Muscle layer of colon (tissue), 2 donors: ENCODE measurements at regions not wholly inside any gene's neighbourhood (a gene's known extent, or its start where the extent isn't known, plus 50 kb on each side); places are given as distances from the start of the nearest gene placed in this dataset.
A peak's percentile ranks its signal among the peaks of the same experiment; 100 is the strongest.

Experiments
- H3K27ac ChIP-seq: one replicate; pipeline ENCODE4 v1.7.0; 2013; ENCODE audit warnings: low read depth, mild to moderate bottlenecking, low read length, moderate library complexity
- H3K27me3 ChIP-seq, 2 donors: one replicate each; pipeline ENCODE4 v1.7.0; 2013; ENCODE audit warnings: low read length in 2 of 2, mild to moderate bottlenecking in 2 of 2; ENCODE audit not compliant: insufficient read depth in 2 of 2, control insufficient read depth in 1 of 2
- H3K36me3 ChIP-seq: one replicate; pipeline ENCODE4 v1.7.0; 2013; ENCODE audit warnings: mild to moderate bottlenecking, low read length; ENCODE audit not compliant: insufficient read depth
- H3K4me1 ChIP-seq: one replicate; pipeline ENCODE4 v1.7.0; 2013; ENCODE audit warnings: mild to moderate bottlenecking, low read length; ENCODE audit not compliant: insufficient read depth
- H3K4me3 ChIP-seq, 2 donors: one replicate each; pipeline ENCODE4 v1.7.0; 2013; ENCODE audit warnings: low read length in 2 of 2, low read depth in 1 of 2, mild to moderate bottlenecking in 1 of 2, moderate library complexity in 1 of 2
- H3K9ac ChIP-seq: one replicate; pipeline ENCODE4 v1.7.0; 2013; ENCODE audit warnings: low read length
- H3K9me3 ChIP-seq: one replicate; pipeline ENCODE4 v1.7.0; 2013; ENCODE audit warnings: mild to moderate bottlenecking, low read length
- donor health status: abdominal sarcoma.
- donor health status: Adenocarcinoma of cecum.

DNA sequence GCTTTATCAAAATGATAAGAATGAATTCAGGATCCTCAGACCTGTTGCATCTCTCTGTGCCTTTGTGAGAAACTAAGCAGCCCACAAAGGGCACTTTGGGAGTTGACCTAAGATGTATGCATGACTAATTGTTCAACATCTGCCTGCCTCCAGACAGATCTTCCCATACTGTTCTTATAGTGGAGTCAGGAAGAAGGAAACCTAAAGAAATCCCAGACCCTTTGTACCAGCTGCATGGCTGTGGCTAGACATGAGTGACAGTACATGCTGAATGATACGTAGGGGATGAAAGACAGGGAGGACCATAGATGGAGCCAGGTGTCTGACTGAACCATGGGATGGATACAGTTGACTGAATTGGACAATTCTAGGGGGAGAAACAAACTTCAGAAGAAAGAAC lies 148.7 kb upstream of the PCGF5 start:
- H3K4me3 ChIP-seq, result no peak overlapping the region
- H3K4me1 ChIP-seq, result no peaks in the 10 kb centered on the region
- H3K27me3 ChIP-seq, result no peaks in the 10 kb centered on the region
- no peak overlapping the region for H3K9ac ChIP-seq
- no peaks in the 10 kb centered on the region for H3K9me3 ChIP-seq
- H3K36me3 ChIP-seq, result no peaks in the 10 kb centered on the region
- H3K27ac ChIP-seq, result no peak overlapping the region

DNA sequence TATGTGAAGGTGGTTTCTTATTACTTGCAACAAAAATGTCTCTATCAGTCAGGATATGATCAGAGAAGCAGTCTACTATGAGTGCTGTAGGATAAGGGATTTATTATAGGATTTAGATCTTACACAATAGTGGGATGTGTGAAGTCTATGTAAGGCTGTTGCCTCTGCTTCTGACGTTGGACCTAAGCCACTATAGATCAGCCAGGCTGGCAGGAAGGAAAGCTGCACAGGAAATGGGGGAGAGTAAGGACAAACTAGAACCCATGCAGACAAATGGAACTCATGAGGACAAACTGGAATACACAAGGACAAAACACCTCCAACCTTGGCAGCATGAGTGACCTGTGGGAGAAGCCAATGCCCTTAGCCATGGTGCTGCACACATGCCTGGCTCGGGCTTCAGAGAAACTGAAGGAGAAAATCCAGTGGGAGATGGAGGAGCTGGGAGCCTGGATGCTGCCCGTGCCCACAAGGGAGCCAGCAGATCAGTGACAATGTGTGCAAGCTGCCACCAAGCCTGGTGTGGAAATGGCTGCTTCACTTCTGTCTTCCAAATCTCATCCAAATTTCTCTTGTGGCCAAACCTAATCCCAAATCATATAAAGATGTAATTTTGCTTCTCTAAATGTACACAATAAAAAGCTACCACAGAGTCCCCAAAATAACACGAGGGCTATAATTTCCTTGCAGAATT lies 147.0 kb upstream of the PCGF5 start:
- peaks cover 8% of the 10 kb centered on the region for H3K4me1 ChIP-seq

DNA sequence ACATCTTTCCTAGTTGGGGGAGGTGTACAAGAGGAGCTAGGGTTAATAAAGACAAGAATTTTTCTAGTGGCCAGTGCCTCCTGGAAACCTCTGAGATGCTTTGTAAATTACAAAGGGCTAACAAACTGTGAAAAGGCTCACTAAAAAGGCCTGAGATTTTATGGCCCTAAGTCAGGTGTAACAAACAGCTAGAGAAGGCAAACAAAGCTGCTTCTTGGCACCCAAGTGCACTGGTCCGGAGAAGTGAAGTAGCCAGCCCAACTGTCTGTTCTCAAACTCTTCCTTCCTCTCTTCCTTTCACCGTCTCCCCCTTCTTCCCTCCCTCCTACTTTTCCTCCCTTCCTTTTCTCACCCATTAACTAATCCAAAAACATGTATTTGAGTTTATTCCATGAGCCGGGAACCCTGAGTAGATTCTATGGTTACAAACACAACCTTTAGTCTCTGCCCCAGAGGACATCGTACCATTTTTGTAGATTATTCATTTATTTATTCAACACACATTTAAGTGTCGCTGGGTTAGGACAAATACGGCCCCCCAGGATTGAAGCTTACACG lies 143.4 kb upstream of the PCGF5 start:
- no peak overlapping the region for H3K9ac ChIP-seq
- H3K27me3 ChIP-seq, result no peaks in the 10 kb centered on the region
- no peak overlapping the region for H3K27ac ChIP-seq
- no peaks in the 10 kb centered on the region for H3K36me3 ChIP-seq
- H3K9me3 ChIP-seq, result no peaks in the 10 kb centered on the region
- peaks cover 8% of the 10 kb centered on the region for H3K4me1 ChIP-seq
- H3K4me3 ChIP-seq, result no peak overlapping the region

More for the DNA sequence above, 147.0 kb upstream of the PCGF5 start:
- no peak overlapping the region for H3K4me3 ChIP-seq
- no peak overlapping the region for H3K27ac ChIP-seq
- H3K9ac ChIP-seq, result no peak overlapping the region
- H3K36me3 ChIP-seq, result no peaks in the 10 kb centered on the region
- no peaks in the 10 kb centered on the region for H3K9me3 ChIP-seq
- no peaks in the 10 kb centered on the region for H3K27me3 ChIP-seq

- Histone ChIP-seq H3K9ac (no peak overlapping the region), H3K4me1 (peaks cover 8% of the 10 kb centered on the region), H3K36me3 (no peaks in the 10 kb centered on the region), H3K9me3 (no peaks in the 10 kb centered on the region), H3K4me3 (no peak overlapping the region), H3K27me3 (no peaks in the 10 kb centered on the region), H3K27ac (no peak overlapping the region)
Measured at GRCh38 chr10:91077549-91078071, 142.9 kb upstream of the PCGF5 start.

DNA sequence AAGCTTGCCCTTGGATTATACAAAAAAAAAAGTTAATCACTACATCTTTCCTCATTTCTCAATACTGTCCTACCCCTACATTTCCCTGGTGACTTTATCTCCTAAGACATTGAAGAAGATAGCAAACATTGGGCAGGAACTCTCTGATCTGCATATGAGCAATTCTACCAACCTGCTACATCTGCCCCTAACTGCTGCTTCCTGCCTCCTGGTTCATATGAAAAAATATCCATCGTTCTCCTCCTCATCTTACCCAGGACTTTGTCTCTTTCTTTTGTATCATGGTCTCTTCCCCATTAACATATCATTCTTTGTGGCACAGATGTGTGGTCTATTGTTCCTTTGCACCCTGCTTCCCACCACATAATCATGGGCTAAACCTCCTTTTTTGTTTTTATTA lies 139.7 kb upstream of the PCGF5 start:
- H3K27ac ChIP-seq, result no peak overlapping the region

DNA sequence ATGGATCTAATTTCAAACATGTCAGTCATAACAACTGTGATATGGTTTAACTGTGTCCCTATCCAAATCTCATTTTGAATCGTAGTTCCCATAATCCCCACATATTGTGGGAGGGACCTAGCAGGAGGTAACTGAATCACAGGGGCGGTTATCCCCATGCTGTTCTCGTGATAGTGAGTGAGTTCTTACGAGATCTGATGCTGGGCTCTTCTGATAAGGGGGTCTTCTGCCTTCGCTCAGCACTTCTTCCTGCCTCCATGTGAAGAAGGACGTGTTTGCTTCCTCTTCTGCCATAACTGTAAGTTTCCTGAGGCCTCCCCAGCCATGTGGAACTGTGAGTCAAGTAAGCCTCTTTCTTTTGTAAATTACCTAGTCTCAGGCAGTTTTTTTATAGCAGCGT lies 138.0 kb upstream of the PCGF5 start:
- H3K36me3 ChIP-seq, result no peaks in the 10 kb centered on the region
- H3K27me3 ChIP-seq, result no peaks in the 10 kb centered on the region
- H3K27ac ChIP-seq, result no peak overlapping the region
- H3K4me3 ChIP-seq, result no peak overlapping the region
- H3K4me1 ChIP-seq, result peaks cover 8% of the 10 kb centered on the region
- no peak overlapping the region for H3K9ac ChIP-seq
- no peaks in the 10 kb centered on the region for H3K9me3 ChIP-seq

More for the DNA sequence above, 139.7 kb upstream of the PCGF5 start:
- H3K4me1 ChIP-seq, result peaks cover 8% of the 10 kb centered on the region
- no peak overlapping the region for H3K4me3 ChIP-seq
- H3K9me3 ChIP-seq, result no peaks in the 10 kb centered on the region
- no peaks in the 10 kb centered on the region for H3K27me3 ChIP-seq
- no peaks in the 10 kb centered on the region for H3K36me3 ChIP-seq
- no peak overlapping the region for H3K9ac ChIP-seq

- Histone ChIP-seq H3K4me3 (peak overlapping the region in 1 of 2 donors; percentile 4), H3K27ac (no peak overlapping the region), H3K4me1 (peaks cover 15% of the 10 kb centered on the region), H3K36me3 (no peaks in the 10 kb centered on the region), H3K27me3 (no peaks in the 10 kb centered on the region), H3K9ac (no peak overlapping the region), H3K9me3 (no peaks in the 10 kb centered on the region)
Measured at GRCh38 chr10:91088300-91089140, 131.9 kb upstream of the PCGF5 start.

DNA sequence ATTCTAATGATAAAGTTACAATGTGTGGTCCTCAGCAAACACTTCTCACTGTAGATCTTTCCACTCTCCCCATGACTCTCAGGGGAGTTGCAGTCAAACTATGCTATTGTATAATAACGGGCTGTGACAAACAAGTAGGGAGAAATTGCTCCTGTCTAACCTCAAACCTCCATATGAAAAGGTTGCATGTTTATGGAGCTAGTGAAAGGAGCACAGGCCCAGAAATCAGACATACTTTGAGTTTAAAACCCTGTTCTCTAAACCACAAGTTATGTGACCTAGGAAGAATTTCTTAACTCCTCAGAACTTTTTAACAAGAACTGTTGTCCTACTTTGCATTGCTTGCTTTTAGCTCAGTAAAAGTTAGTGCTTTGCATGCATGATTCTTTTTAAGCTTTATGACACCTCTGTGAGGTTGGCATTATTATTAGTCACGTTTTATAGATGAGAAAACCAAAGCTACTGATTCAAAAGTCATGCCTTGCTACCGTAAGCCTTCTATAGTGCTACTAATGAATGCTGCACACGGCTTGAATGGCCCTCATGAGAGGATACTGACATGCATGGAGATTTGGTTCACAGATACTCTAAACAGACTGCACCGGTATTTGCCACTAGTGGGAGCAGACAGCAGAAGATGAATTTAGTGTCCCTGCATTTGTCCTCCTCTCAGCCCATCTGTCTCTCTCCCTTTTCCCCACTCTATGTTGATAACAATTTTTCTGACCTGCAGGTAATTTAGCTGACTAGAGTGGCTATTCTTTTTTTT lies 129.5 kb upstream of the PCGF5 start:
- Histone ChIP-seq H3K4me3 (no peak overlapping the region), H3K9me3 (no peaks in the 10 kb centered on the region), H3K27me3 (no peaks in the 10 kb centered on the region), H3K4me1 (peaks cover 15% of the 10 kb centered on the region), H3K36me3 (no peaks in the 10 kb centered on the region), H3K9ac (no peak overlapping the region), H3K27ac (no peak overlapping the region)

GRCh38 chr10:91091780-91092179 lies 128.7 kb upstream of the PCGF5 start:
- H3K9ac ChIP-seq, result no peak overlapping the region
- H3K9me3 ChIP-seq, result no peaks in the 10 kb centered on the region
- H3K4me1 ChIP-seq, result peaks cover 15% of the 10 kb centered on the region
- H3K27ac ChIP-seq, result no peak overlapping the region
- H3K36me3 ChIP-seq, result no peaks in the 10 kb centered on the region
- H3K4me3 ChIP-seq, result no peak overlapping the region
- no peaks in the 10 kb centered on the region for H3K27me3 ChIP-seq

DNA sequence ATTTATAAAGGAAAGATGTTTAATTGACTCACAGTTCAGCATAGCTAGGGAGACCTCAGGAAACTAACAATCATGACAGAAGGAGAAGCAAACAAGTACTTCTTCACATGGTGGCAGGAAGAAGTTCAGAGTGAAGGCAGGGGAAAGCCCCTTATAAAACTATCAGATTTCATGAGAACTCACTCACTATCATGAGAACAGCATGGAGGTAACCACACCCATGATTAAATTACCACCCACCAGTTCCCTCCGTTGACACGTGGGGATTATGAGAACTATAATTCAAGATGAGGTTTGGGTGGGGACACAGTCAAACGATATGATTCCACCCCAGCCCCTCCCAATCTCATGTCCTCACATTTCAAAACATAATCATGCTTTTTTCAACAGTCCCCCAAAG lies 124.2 kb upstream of the PCGF5 start:
- Histone ChIP-seq H3K27me3 (no peaks in the 10 kb centered on the region), H3K9me3 (no peaks in the 10 kb centered on the region), H3K36me3 (no peaks in the 10 kb centered on the region), H3K4me1 (no peaks in the 10 kb centered on the region), H3K4me3 (no peak overlapping the region), H3K27ac (no peak overlapping the region), H3K9ac (no peak overlapping the region)

DNA sequence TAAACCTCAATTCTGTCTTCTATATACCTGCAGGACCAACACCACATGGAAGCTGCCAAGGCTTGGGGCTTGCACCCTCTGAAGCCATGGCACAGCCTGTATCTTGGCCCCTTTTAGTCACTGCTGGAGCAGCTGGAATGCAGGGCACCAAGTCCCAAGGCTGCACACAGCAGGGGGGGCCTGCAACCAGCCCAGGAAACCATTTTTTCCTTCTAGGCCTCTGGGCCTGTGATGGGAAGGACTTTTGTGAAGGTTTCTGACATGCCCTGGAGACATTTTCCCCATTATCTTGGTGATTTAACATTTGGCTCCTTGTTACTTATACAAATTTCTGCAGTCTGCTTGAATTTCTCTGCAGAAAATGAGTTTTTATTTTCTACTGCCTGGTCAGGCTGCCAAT lies 123.2 kb upstream of the PCGF5 start:
- H3K36me3 ChIP-seq, result no peaks in the 10 kb centered on the region
- no peak overlapping the region for H3K4me3 ChIP-seq
- no peaks in the 10 kb centered on the region for H3K27me3 ChIP-seq
- H3K4me1 ChIP-seq, result no peaks in the 10 kb centered on the region
- no peaks in the 10 kb centered on the region for H3K9me3 ChIP-seq
- no peak overlapping the region for H3K9ac ChIP-seq
- no peak overlapping the region for H3K27ac ChIP-seq
